IPS DF 19.7 (cell line): ENCODE measurements at regions not wholly inside any gene's neighbourhood (a gene's known extent, or its start where the extent isn't known, plus 50 kb on each side); places are given as distances from the start of the nearest gene placed in this dataset.

Source experiments
- DNase-seq: peaks from one replicate; pipeline ENCODE4 v3.0.0-alpha.2; 2013; ENCODE audit warnings: low read depth, low spot score

- no peak for DNase-seq
Measured at GRCh38 chr4:181594188-181594587, 649.0 kb upstream of the TENM3 start.

DNA sequence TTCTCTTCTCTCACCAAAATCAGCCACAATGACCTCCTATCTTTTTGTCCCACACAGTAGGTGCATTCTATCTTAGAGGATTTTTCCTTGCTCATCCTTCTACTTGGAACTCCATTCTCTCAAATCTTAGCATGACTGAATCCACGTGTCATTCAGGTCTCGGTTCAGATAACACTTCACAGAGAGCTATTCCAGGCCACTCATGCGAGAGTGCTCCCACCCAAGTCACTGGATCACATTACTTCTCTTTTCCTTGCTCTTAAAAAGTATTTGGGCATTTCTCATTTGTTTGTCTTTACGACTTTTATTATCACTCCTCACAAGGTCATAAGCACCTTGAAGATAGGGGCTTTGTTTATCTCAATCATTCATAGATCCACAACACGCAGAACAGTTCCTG, 647.5 kb upstream of the TENM3 start:
- DNase-seq, result no peak

GRCh38 chr4:181597766-181598165, 645.4 kb upstream of the TENM3 start:
- DNase-seq, result no peak

DNA sequence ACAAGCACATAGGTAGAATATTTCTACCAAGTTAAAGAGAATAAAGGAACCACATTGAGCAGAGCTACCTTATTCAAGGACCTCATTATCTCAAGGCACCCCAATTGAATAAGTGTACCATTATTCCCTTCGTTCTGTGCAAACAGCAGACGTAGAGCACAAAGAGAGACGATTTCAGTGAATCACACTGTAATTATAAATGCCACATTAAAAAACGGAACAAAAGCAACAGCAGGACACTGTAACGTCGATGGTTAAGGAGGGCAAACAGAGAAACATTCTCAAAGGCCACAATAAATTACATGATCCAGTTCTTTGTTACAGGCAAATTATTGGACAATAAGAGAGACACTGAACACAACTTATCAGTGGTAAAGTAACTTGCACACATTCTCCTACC, 644.1 kb upstream of the TENM3 start:
- no peak for DNase-seq

DNA sequence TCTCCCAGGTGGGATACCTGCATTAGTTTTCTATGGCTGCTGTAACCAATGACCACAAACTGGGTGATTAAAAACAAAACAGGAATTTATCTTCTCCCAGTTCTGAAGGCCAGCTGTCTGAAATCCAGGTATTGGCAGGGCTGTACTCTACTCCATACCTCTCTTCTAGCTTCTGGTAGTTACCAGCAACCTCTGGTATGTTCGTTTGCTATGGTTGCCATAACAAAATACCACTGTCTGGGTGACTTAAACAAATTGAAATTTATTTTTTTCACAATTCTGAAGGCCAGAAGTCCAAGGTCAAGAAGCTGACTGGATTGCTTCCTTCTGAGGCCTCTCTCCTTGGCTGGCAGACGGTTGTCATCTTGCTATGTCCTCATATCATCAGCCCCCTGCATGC, 642.1 kb upstream of the TENM3 start:
- no peak for DNase-seq

- DNase-seq, result no peak
Measured at GRCh38 chr4:181604546-181604945, 638.7 kb upstream of the TENM3 start.

DNA sequence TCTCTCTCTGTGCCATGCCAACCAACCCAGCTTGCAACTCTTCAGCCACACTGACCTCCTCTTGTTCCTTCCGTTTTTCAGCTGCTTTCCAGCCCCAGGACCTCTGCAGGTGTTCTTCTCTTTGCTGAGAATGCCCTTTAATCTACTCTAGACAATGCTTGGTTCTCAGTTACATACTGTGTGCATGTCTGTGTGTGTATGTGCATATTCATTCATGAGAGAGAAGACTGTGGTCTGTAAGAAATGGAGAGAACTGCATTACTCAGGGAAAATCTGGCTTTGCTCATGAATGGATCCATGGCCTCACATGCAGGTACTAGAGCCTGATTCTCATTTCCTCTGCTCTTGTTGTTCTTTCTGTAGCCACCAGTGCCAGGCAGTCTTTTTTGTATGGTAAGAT, 636.9 kb upstream of the TENM3 start:
- no peak for DNase-seq

- DNase-seq, result no peak
Measured at GRCh38 chr4:181608181-181608580, 635.0 kb upstream of the TENM3 start.

- DNase-seq, result no peak
Measured at GRCh38 chr4:181611033-181611711, 632.0 kb upstream of the TENM3 start.

DNA sequence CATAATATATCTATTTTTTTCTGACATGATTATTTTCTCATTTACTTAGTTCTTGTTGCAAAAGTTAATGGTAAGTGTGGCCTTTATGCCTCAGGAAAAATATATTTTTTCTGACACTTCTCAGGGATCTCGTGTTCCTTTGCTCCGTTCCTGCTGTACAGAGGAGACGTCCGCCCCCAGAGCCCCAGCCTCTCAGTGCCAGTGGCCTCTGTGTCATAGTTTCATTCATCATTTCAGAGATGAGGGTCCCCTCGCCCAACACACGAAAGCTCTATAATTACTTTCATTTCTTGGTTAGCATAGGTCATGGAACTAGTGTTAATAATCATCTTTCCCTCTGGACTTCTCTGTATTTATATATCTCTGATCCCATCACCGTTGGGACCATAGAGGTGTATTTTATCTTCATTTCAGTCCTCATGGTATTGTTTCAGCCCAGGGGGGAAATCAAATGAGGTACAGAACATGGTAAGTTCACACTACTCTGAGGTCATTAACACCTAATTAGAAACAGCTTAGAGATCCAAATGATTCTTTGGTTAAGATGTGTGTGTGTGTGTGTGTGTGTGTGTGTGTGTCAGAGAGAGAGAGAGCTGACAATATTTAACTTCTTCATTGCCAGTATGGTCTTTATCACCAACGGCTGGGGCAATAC, 631.1 kb upstream of the TENM3 start:
- no peak for DNase-seq

DNA sequence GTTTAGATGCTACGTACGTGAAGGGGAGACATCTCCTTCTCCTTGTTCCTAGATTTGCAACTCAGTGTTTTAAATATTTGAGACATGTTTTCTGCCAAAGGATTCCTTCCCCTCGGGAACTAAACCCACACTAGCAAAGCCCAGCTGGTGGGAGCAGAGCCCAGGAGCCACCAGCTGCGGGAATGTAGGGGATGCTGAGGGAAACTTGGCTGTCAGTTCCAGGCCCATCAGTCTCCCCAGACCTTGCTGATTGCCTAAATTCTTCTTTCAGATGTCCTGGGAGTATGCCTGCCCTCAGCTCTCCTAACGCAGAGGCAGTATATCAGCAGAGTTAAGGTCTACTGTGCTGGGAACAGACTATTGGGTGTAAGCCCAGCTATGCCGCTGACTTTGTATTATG, 630.0 kb upstream of the TENM3 start:
- DNase-seq, result no peak

- no peak for DNase-seq
Measured at GRCh38 chr4:181618038-181618618, 625.1 kb upstream of the TENM3 start.

GRCh38 chr4:181618896-181619295, 624.3 kb upstream of the TENM3 start:
- peak; percentile 23 for DNase-seq

DNA sequence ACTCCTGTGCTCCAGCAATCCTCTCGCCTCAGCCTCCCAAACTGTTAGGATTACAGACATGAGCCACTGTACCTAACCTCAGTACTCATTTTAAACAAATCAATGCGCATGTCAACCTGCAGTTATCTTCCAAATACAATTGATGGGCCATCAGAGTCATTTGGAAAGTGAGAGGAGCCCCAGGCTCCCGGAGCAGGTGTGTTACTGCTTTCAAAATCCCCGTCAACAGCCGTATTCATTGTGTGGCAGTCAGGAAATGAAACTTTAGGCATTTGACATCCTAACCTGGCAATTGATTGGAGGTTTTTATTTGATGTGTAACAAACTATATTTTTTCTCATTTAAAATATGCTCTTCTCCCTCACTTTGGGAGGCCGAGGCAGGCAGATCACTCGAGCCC, 623.6 kb upstream of the TENM3 start:
- no peak for DNase-seq

DNA sequence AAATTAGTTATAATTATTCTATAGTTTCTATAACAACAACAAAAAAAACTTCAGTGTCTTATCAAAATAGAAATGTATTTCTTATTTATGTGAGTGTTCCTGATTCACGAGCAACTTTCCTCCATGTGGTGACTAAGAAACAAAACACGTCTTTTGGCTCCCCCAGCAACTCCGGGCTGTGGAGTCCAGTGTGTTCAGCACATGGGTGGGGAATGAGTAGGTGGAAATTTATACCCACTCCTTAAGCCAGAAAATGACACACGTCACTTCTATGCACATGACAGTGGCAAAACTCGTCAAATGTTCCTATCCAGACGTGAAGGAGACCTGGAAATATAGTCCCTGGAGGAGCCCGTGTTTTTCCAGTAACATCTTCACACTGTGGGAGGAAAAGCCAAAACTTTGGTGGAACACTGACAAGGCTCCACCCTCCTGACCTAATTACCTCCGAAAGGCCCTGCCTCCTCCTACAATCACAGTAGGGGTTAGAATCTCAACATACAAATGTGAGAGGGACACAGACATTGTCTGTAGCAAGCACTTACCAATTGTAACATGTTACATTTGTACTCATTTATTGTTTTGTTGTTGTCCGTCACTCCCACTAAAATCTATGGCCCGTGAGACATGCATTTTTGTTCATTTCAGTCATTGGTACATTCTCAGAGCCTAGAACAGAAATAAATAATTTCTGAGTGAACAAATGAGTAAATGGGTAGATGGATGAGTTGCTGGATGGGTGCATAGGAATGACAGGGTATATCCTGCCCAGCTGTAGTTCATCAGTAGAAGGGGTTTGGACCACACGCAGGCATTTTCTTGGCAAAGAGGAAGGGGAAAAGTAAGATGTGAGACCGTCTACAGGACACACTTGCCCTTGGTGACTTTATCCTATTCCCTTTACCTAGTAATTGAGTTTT, 605.8 kb upstream of the TENM3 start:
- DNase-seq, result no peak

GRCh38 chr4:181643466-181643865, 599.7 kb upstream of the TENM3 start:
- DNase-seq, result no peak

DNA sequence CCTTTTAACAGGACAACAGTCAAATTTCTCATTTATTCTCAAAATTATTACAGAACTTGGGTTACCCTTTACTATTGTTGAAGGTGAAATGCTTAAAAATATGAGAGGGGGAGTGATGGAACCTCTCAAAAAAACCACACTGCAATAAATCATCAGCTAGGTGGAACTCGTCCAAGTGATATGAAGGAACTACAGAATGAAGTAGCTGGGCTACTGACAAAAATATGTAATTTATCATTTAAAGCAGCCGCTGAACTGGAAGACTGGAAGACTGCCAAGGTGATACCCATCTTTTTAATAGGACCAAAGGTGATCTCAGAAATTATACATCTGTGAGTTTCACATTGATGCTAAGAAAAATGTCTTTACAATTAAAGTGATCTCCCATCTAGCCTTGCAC, 597.7 kb upstream of the TENM3 start:
- no peak for DNase-seq

- no peak for DNase-seq
Measured at GRCh38 chr4:181646864-181647263, 596.3 kb upstream of the TENM3 start.

DNA sequence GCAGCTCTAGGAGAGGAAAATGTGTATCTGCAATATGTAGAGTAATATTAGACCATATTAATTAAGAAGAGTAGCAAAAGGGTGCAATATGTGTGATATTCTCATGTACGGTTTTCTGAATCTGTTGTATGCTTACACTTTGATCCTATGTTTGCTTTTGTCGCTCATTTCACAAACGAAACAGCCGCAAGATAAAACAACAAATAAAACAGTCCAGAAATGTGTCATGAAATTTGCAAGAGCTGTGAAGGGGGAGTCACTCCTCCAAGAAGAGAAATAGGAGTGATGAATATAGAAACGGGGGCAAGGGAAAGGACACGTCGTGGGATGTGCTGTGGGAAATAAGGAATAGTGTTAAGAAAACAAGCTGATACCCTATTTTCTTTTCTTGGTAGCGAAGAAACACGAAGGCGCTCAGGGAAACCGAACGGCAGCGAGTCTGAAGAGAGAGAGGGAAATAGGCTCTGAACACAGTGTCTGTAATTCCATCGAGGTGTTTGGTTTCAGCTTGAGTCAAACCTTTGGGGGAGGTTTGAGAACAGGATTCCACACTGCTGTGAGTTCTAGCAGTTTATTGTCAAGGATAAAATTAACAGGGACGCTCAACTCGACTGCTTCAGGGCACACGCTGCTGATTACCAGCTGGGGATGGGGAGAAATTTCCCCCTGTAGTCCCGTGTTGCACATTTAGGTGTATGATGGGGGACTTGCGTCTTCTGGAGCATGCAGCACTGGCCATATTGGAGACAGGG, 595.6 kb upstream of the TENM3 start:
- no peak for DNase-seq

DNA sequence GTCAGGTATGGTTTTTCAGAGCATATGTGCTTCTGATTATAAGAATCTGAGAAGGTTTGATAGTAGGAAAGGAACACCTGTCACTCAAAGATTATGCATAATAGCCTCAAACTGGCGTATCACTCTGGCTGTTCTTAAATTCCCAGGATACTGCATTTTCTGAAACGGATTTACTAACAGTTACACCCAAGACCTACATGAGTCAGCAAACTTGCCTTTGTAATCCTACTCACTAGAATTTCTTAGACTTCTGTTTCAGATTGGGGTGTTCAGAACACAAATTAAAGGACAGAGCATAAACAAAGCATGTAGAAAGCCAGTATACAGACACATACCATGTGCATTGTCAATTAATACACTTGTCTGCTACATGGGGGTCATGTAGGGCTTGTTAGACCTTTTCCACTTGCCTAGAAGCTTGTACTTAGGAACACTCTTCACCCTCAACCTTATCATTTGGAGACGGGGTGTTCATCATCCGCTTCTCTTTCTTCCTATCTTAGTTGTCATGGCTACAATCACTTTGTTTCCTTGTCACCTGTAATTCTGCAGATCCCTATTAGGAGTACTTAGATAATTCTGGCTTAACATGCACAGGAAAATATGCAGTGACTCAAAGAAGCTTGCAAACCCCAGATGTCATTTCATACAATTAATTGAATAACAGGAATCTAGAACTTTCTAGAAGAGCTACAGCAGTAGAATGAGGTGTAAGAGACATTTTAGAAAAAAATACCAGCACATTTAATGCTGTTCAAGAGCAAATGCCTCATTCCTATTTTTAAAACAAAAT, 593.0 kb upstream of the TENM3 start:
- no peak for DNase-seq

DNA sequence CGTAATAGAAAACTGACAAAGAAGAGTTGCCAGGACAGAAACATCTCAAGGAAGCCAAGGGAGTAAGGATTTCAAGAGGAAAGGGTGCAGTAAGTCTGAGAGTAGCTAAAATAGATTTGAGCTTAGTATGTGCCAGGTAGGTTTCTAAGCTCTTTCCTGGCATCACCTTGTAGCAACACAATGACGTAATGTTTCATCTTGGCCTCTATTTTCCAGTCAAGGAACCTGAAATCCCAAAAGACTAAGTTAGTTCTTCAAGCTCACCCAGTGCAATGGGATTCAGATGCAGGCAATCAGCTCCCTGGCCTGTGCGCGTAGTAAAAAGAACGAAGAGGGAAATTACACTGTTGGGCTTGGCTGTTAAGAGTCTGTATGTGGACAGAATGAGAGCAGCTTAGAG, 586.5 kb upstream of the TENM3 start:
- DNase-seq, result no peak
